Keratinocyte (primary cell): ENCODE measurements at regions not wholly inside any gene's neighbourhood (a gene's known extent, or its start where the extent isn't known, plus 50 kb on each side); places are given as distances from the start of the nearest gene placed in this dataset.

Experiments used
- DNase-seq: peaks from one replicate; pipeline ENCODE4 v3.0.0-alpha.2; 2011; ENCODE audit warnings: low read depth, missing footprints, low spot score
- FAIRE-seq: peaks from 2 replicates; lab custom pipeline; 2011; peaks lifted over from hg19 to GRCh38; lab: Jason Lieb, UNC
- H2AFZ ChIP-seq: 2 replicates; pipeline ENCODE4 v1.6.0; 2012; ENCODE audit warnings: low read length, control low read depth, inconsistent platforms; ENCODE audit not compliant: control insufficient read depth
- H3K27ac ChIP-seq: 2 replicates; pipeline ENCODE4 v1.5.1; 2011; ENCODE audit warnings: low read length; ENCODE audit not compliant: control insufficient read depth, insufficient read depth
- H3K27me3 ChIP-seq: 3 replicates; pipeline ENCODE4 v1.6.0; 2011; ENCODE audit warnings: low read length; ENCODE audit not compliant: control insufficient read depth, insufficient read depth; ENCODE audit errors: extremely low read depth
- H3K36me3 ChIP-seq, 2 experiments: 2 replicates in 1 of 2; 3 replicates in 1 of 2; pipeline ENCODE4 v1.5.1; 2011; ENCODE audit warnings: low read length in 2 of 2, mild to moderate bottlenecking in 1 of 2; ENCODE audit not compliant: control insufficient read depth in 2 of 2, insufficient read depth in 2 of 2; ENCODE audit errors: extremely low read depth in 1 of 2
- H3K4me1 ChIP-seq: 3 replicates; pipeline ENCODE4 v1.5.1; 2011; ENCODE audit warnings: low read length; ENCODE audit not compliant: control insufficient read depth, insufficient read depth; ENCODE audit errors: extremely low read depth
- H3K4me2 ChIP-seq: 3 replicates; pipeline ENCODE4 v1.6.0; 2011; ENCODE audit warnings: low read depth, low read length; ENCODE audit not compliant: control insufficient read depth, insufficient read depth; ENCODE audit errors: extremely low read depth
- H3K4me3 ChIP-seq, 3 experiments: fragments of 200-600 bp in 1 of 3; sonication (generic) in 1 of 3; 2 replicates in 2 of 3; 3 replicates in 1 of 3; pipeline ENCODE4 v1.5.1; 2011 to 2016; ENCODE audit warnings: low read length in 3 of 3, mild to moderate bottlenecking in 3 of 3, control low read depth in 2 of 3, inconsistent platforms in 1 of 3, low read depth in 1 of 3, mixed read lengths in 1 of 3, mixed run types in 1 of 3, moderate library complexity in 1 of 3; ENCODE audit not compliant: control insufficient read depth in 2 of 3, insufficient read depth in 2 of 3; ENCODE audit errors: extremely low read depth in 1 of 3
- H3K79me2 ChIP-seq: 2 replicates; pipeline ENCODE4 v1.6.0; 2012; ENCODE audit warnings: low read length; ENCODE audit not compliant: control insufficient read depth, insufficient read depth
- H3K9ac ChIP-seq: 3 replicates; pipeline ENCODE4 v1.6.0; 2011; ENCODE audit warnings: low read length; ENCODE audit not compliant: control insufficient read depth, insufficient read depth; ENCODE audit errors: extremely low read depth
- H3K9me1 ChIP-seq: 3 replicates; pipeline ENCODE4 v1.6.0; 2011; ENCODE audit warnings: low read length; ENCODE audit not compliant: control insufficient read depth, insufficient read depth; ENCODE audit errors: extremely low read depth
- H3K9me3 ChIP-seq: 2 replicates; pipeline ENCODE4 v1.5.1; 2012; ENCODE audit warnings: low read depth, low read length; ENCODE audit not compliant: control insufficient read depth
- H4K20me1 ChIP-seq: 3 replicates; pipeline ENCODE4 v1.6.0; 2011; ENCODE audit warnings: low read length; ENCODE audit not compliant: control insufficient read depth, insufficient read depth; ENCODE audit errors: extremely low read depth
- EZH2 ChIP-seq: IDR thresholded peaks from one replicate; pipeline ENCODE4 v1.6.1; 2012; ENCODE audit warnings: inconsistent platforms, mild to moderate bottlenecking, low read length, moderate library complexity
- dilution Hi-C: fragments of 300-500 bp; cut with MboI; formaldehyde crosslinking; loops from one replicate; pipeline ENCODE4 v1.7.0; 2020; ENCODE audit warnings: low sequenced_read_pairs; ENCODE audit not compliant: extremely low pct_ligation_motif_present
- TF ChIP-seq, protein P1 (sequence below), 3 experiments: IDR thresholded peaks in 1 of 3; conservative IDR thresholded peaks in 1 of 3; optimal IDR thresholded peaks in 1 of 3; 2 replicates in 2 of 3; 3 replicates in 1 of 3; pipeline versions ENCODE3 to v1.5.1; 2011; ENCODE audit warnings: low read length in 3 of 3, mild to moderate bottlenecking in 3 of 3, moderate library complexity in 2 of 3, control low read depth in 1 of 3, inconsistent platforms in 1 of 3; ENCODE audit not compliant: insufficient read depth in 2 of 3; ENCODE audit errors: extremely low read depth in 1 of 3

DNA sequence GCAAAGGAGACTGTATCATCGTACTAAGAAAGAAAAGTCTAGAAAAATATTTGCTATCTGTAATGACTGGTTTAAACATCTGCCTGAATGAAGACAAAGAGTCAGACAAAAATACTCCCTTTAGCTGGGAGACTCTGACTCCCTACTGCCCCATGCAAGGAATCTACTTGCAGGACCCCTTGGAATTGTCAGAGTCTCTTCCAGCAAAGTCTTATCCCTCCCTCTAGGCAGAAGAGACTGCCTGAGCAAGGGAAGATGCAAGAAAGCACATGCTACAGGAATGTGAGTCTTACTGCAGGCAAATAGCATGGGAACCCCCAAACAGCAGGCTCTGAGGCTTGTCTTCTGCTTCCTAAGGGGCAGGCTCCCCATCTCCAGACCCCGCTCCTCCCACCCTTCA, 154.0 kb downstream of the KCNA5 start:
- H3K9ac ChIP-seq = no peak overlapping the region
- H2AFZ ChIP-seq = no peak overlapping the region
- H3K9me1 ChIP-seq = no peaks in the 10 kb centered on the region
- no peak overlapping the region for H3K4me2 ChIP-seq
- no peak overlapping the region for H3K27ac ChIP-seq
- dilution Hi-C loops = no loop called here
- H4K20me1 ChIP-seq = no peaks in the 10 kb centered on the region
- TF ChIP-seq EZH2 = no peak
- TF ChIP-seq, protein P1, sequence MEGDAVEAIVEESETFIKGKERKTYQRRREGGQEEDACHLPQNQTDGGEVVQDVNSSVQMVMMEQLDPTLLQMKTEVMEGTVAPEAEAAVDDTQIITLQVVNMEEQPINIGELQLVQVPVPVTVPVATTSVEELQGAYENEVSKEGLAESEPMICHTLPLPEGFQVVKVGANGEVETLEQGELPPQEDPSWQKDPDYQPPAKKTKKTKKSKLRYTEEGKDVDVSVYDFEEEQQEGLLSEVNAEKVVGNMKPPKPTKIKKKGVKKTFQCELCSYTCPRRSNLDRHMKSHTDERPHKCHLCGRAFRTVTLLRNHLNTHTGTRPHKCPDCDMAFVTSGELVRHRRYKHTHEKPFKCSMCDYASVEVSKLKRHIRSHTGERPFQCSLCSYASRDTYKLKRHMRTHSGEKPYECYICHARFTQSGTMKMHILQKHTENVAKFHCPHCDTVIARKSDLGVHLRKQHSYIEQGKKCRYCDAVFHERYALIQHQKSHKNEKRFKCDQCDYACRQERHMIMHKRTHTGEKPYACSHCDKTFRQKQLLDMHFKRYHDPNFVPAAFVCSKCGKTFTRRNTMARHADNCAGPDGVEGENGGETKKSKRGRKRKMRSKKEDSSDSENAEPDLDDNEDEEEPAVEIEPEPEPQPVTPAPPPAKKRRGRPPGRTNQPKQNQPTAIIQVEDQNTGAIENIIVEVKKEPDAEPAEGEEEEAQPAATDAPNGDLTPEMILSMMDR (optimal IDR thresholded peaks at IDR 0.05 in 1 of 3, IDR thresholded peaks at IDR 0.05 in 1 of 3, conservative IDR thresholded peaks at IDR 0.05 in 1 of 3; ENCODE audit: extremely low read depth in 1 of 3, insufficient read depth in 2 of 3, low read length in 3 of 3) = no peak
- DNase-seq = no peak
- H3K9me3 ChIP-seq = no peaks in the 10 kb centered on the region
- H3K4me3 ChIP-seq = no peak overlapping the region
- no peaks in the 10 kb centered on the region for H3K36me3 ChIP-seq
- H3K79me2 ChIP-seq = no peaks in the 10 kb centered on the region
- H3K27me3 ChIP-seq = peaks cover 16% of the 10 kb centered on the region
- FAIRE-seq = no peak
- H3K4me1 ChIP-seq = peaks cover 9% of the 10 kb centered on the region

DNA sequence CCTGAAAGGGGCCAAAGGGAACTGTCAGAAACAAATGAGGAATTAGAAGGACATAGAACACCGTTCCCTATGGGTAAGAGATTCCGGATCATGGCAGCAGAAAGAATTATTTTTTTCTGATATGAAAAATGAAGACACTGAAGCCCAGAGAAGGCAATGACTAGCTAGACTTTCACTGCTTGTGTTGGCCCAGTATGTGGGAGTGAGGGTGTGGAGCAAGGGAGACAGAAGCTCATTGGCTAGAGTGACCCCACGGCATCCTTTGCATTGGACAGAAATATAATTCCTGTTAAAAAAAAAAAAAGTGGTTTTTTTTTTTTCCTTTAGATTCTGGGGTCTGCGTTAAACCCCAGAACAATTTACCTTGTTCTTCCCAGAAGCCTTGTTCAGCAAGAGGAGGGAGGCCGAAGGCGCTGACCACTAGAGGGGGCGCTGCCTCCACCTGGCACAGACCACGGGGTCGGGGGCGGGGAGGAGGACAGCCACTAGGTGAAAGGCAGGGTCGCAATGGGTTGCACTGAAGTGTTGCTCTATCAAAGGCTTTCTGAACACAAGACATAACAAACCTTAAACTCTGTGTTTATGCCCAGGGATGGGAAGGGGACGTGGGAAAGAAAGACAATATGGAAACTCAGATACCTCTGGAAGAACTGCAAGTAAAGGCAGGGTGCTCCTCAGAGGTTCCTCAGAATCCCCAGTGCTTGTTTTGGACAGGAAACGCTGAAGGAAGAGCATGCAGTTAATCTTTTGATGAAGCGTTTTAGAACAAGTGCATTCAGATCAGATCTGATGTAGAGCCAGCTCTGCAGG, 156.8 kb downstream of the KCNA5 start:
- dilution Hi-C loops = no loop called here
- Histone ChIP-seq H3K9me1 (no peaks in the 10 kb centered on the region), H3K9ac (no peak overlapping the region), H3K4me1 (peaks cover 9% of the 10 kb centered on the region), H4K20me1 (no peaks in the 10 kb centered on the region), H3K4me2 (no peak overlapping the region), H3K36me3 (no peaks in the 10 kb centered on the region), H2AFZ (no peak overlapping the region), H3K79me2 (no peaks in the 10 kb centered on the region), H3K27me3 (peaks cover 13% of the 10 kb centered on the region), H3K4me3 (no peak overlapping the region), H3K9me3 (no peaks in the 10 kb centered on the region), H3K27ac (no peak overlapping the region)
- TF ChIP-seq EZH2 = no peak
- TF ChIP-seq, protein P1 (optimal IDR thresholded peaks at IDR 0.05 in 1 of 3, IDR thresholded peaks at IDR 0.05 in 1 of 3, conservative IDR thresholded peaks at IDR 0.05 in 1 of 3; ENCODE audit: extremely low read depth in 1 of 3, insufficient read depth in 2 of 3, low read length in 3 of 3) = peak; percentile 39 to 74 (median 65)
- DNase-seq (no peak), FAIRE-seq (no peak)
